ENCODE measurements at regions not wholly inside any gene's neighbourhood (a gene's known extent, or its start where the extent isn't known, plus 50 kb on each side); places are given as distances from the start of the nearest gene placed in this dataset.

DNA sequence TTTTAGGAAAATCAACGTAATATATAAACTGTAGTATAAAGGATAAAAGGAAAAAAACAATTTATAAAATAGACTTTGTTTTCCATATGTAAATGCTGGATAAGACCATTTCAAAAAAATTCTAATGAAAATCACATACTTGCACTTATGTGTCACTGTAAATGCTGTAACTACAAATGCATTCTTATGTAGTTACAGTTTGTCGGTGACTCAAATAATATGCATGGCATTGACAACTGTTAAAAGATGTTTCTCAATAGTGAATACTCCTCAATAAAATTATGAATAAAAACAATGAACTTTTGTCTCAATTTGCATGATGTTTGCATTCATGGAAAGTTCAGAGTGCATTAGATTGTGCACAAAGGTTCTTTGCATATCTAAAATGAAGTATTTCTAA is 614.0 kb upstream of the CHRM3 start:
- DNase-seq (ENCODE audit: low read depth) = no peak
- H3K4me3 ChIP-seq (ENCODE audit: low read depth, low read length) = no peak overlapping the region
- TF ChIP-seq, protein P1, sequence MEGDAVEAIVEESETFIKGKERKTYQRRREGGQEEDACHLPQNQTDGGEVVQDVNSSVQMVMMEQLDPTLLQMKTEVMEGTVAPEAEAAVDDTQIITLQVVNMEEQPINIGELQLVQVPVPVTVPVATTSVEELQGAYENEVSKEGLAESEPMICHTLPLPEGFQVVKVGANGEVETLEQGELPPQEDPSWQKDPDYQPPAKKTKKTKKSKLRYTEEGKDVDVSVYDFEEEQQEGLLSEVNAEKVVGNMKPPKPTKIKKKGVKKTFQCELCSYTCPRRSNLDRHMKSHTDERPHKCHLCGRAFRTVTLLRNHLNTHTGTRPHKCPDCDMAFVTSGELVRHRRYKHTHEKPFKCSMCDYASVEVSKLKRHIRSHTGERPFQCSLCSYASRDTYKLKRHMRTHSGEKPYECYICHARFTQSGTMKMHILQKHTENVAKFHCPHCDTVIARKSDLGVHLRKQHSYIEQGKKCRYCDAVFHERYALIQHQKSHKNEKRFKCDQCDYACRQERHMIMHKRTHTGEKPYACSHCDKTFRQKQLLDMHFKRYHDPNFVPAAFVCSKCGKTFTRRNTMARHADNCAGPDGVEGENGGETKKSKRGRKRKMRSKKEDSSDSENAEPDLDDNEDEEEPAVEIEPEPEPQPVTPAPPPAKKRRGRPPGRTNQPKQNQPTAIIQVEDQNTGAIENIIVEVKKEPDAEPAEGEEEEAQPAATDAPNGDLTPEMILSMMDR (IDR thresholded peaks at IDR 0.05; ENCODE audit: insufficient read depth, low read depth, low read length) = no peak

DNA sequence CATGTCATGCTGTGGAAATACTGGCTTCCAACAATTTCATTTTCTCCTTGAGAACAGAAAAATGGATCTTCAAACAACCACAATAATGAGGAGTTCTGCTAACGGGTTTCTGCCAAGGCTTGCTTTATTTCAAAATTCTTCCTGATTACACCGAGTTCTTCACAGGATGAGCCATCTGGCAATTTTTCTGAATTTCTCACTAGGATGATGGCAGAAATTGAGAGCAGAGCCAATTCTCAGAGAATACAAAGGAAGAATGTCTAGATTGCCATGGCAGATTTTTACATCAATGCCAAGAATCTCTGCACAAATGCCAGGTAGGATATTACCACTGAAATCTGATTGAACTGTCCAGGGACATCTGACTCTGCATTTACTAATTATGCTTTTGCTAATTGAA is 619.0 kb upstream of the CHRM3 start:
- no peak for DNase-seq (ENCODE audit: low read depth)
- H3K4me3 ChIP-seq (ENCODE audit: low read depth, low read length) = no peak overlapping the region
- TF ChIP-seq, protein P1 (IDR thresholded peaks at IDR 0.05; ENCODE audit: insufficient read depth, low read depth, low read length) = no peak

GRCh38 chr1:238764779-238765178 is 621.6 kb upstream of the CHRM3 start:
- TF ChIP-seq, protein P1 (IDR thresholded peaks at IDR 0.05; ENCODE audit: insufficient read depth, low read depth, low read length) = no peak
- H3K4me3 ChIP-seq (ENCODE audit: low read depth, low read length) = no peak overlapping the region
- no peak for DNase-seq (ENCODE audit: low read depth)

- H3K4me3 ChIP-seq (ENCODE audit: low read depth, low read length) = no peak overlapping the region
- no peak for DNase-seq (ENCODE audit: low read depth)
- TF ChIP-seq, protein P1 (IDR thresholded peaks at IDR 0.05; ENCODE audit: insufficient read depth, low read depth, low read length) = no peak
These were observed 633.1 kb upstream of the CHRM3 start for GRCh38 chr1:238753252-238753651.

DNA sequence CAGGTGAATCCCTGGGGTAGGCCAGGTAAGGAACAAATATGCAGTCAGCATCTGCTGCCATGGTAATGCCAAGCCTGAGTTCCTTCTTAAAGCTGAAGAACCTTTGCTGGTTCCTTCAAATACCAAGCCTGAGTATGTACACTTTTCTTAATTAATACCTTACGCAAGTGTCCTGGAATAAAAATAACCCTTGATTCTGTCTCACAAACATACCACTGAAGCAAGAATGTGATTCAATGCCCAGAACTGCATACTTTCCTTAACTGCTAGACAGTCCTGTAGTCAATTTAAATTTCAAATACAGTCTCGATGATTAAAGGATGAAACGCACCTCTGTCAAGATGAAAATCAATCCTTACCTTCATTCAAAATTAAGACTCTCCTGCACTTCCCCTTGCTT is 634.0 kb upstream of the CHRM3 start:
- DNase-seq (ENCODE audit: low read depth) = no peak
- TF ChIP-seq, protein P1 (IDR thresholded peaks at IDR 0.05; ENCODE audit: insufficient read depth, low read depth, low read length) = no peak
- H3K4me3 ChIP-seq (ENCODE audit: low read depth, low read length) = no peak overlapping the region

GRCh38 chr1:238745069-238745468 is 641.3 kb upstream of the CHRM3 start:
- no peak overlapping the region for H3K4me3 ChIP-seq (ENCODE audit: low read depth, low read length)
- no peak for DNase-seq (ENCODE audit: low read depth)
- TF ChIP-seq, protein P1 (IDR thresholded peaks at IDR 0.05; ENCODE audit: insufficient read depth, low read depth, low read length) = no peak

GRCh38 chr1:238738892-238739291 is 647.5 kb upstream of the CHRM3 start:
- no peak overlapping the region for H3K4me3 ChIP-seq (ENCODE audit: low read depth, low read length)
- TF ChIP-seq, protein P1 (IDR thresholded peaks at IDR 0.05; ENCODE audit: insufficient read depth, low read depth, low read length) = no peak
- no peak for DNase-seq (ENCODE audit: low read depth)
